ENCODE measurements at regions not wholly inside any gene's neighbourhood (a gene's known extent, or its start where the extent isn't known, plus 50 kb on each side); places are given as distances from the start of the nearest gene placed in this dataset.

DNA sequence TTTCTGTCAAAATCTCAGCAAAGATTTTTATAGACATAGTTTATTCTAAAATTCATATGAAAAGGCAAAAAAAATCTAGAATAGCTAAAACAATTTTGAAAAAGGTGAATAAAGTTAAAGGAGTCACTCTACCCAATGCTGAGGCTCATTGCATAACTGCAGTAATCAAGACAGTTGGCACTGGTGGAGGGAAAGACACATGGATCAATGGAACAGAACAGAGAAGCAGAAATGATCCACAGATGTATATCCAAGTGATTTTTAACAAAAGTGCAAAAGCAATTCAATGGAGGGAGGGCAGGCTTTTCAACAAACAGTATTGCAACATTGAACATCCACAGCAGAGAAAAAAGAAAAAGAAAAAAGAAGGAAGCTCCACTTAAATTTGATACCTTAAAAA is 162.8 kb downstream of the RBM43 start:
- Histone ChIP-seq H3K27me3 (no peaks in the 10 kb centered on the region), H3K36me3 (no peaks in the 10 kb centered on the region), H3K4me3 (no peak overlapping the region), H3K27ac (no peak overlapping the region), H3K4me1 (no peaks in the 10 kb centered on the region), H3K9me3 (no peaks in the 10 kb centered on the region)
- intact Hi-C loops (cut with DNase I; ENCODE audit: low total_unique reads): no loop called here
- DNase-seq: no peak
- TF ChIP-seq, protein P1, sequence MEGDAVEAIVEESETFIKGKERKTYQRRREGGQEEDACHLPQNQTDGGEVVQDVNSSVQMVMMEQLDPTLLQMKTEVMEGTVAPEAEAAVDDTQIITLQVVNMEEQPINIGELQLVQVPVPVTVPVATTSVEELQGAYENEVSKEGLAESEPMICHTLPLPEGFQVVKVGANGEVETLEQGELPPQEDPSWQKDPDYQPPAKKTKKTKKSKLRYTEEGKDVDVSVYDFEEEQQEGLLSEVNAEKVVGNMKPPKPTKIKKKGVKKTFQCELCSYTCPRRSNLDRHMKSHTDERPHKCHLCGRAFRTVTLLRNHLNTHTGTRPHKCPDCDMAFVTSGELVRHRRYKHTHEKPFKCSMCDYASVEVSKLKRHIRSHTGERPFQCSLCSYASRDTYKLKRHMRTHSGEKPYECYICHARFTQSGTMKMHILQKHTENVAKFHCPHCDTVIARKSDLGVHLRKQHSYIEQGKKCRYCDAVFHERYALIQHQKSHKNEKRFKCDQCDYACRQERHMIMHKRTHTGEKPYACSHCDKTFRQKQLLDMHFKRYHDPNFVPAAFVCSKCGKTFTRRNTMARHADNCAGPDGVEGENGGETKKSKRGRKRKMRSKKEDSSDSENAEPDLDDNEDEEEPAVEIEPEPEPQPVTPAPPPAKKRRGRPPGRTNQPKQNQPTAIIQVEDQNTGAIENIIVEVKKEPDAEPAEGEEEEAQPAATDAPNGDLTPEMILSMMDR (IDR thresholded peaks at IDR 0.05): no peak
- no peak for TF ChIP-seq POLR2A (IDR thresholded peaks at IDR 0.05)

DNA sequence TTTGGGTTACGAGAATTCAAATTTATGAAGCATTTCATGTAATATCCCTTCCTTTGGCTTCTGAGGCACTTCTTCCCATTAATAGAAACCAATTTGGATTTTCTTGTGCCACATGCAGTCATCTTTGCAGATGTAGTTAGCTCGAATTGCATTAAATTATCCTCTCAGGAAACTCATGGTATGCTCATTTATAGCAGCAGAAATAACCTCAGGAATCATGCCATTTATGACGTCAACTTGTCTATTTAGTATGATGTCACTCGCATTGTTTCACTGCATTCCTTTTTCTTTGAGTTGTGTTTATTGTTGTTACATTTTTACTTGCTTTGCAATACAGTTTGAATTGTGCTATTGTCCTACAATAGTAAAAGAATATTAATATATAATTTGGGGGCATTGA is 163.8 kb downstream of the RBM43 start:
- H3K9me3 ChIP-seq: no peaks in the 10 kb centered on the region
- intact Hi-C loops (cut with DNase I; ENCODE audit: low total_unique reads): no loop called here
- no peak overlapping the region for H3K27ac ChIP-seq
- no peaks in the 10 kb centered on the region for H3K4me1 ChIP-seq
- no peak for DNase-seq
- H3K36me3 ChIP-seq: no peaks in the 10 kb centered on the region
- no peak for TF ChIP-seq POLR2A (IDR thresholded peaks at IDR 0.05)
- TF ChIP-seq, protein P1 (IDR thresholded peaks at IDR 0.05): no peak
- no peaks in the 10 kb centered on the region for H3K27me3 ChIP-seq
- no peak overlapping the region for H3K4me3 ChIP-seq

DNA sequence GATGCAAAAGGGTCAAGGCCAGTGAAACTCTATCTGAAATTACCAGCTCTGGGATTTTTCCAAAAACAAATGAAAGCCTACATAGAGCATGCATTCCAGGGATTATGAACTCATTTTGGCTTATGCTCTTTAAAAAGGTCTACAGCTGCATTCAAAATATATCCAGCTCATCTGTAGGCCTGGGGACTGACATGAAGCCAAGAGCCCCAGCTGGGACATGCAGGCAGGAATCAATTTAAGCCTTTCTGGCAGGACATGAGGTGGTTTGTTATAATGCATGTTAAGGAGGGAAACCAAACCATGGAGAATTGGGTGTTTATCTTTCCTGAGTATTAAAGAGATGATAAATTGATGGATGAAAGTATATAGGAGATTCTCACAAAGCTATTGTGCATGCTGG is 164.5 kb downstream of the RBM43 start:
- TF ChIP-seq, protein P1 (IDR thresholded peaks at IDR 0.05): no peak
- no peak for TF ChIP-seq POLR2A (IDR thresholded peaks at IDR 0.05)
- Histone ChIP-seq H3K27ac (no peak overlapping the region), H3K9me3 (no peaks in the 10 kb centered on the region), H3K36me3 (no peaks in the 10 kb centered on the region), H3K27me3 (no peaks in the 10 kb centered on the region), H3K4me3 (no peak overlapping the region), H3K4me1 (no peaks in the 10 kb centered on the region)
- intact Hi-C loops (cut with DNase I; ENCODE audit: low total_unique reads): no loop called here
- no peak for DNase-seq

DNA sequence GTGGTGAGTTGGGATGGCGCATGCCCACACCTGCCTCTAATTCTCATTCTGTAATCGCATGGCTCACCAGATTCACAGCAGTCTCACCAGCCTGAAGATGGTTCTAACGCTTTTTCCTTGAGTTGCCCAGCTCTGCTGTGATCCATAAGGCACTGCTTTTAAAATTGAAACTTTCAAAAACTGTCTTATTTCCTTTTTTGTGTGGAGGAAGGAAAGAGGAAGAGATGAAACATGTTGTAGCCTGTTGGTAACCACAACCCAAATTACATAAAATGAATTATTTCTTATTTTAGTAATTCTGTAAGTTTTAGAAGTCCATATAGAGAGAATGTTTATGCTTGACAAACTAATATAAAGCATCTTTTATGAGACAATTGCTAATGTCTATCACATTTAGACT is 165.4 kb downstream of the RBM43 start:
- Histone ChIP-seq H3K36me3 (no peaks in the 10 kb centered on the region), H3K27ac (no peak overlapping the region), H3K9me3 (no peaks in the 10 kb centered on the region), H3K4me3 (no peak overlapping the region), H3K4me1 (no peaks in the 10 kb centered on the region), H3K27me3 (no peaks in the 10 kb centered on the region)
- DNase-seq: no peak
- intact Hi-C loops (cut with DNase I; ENCODE audit: low total_unique reads): no loop called here
- TF ChIP-seq, protein P1 (IDR thresholded peaks at IDR 0.05): no peak
- no peak for TF ChIP-seq POLR2A (IDR thresholded peaks at IDR 0.05)

DNA sequence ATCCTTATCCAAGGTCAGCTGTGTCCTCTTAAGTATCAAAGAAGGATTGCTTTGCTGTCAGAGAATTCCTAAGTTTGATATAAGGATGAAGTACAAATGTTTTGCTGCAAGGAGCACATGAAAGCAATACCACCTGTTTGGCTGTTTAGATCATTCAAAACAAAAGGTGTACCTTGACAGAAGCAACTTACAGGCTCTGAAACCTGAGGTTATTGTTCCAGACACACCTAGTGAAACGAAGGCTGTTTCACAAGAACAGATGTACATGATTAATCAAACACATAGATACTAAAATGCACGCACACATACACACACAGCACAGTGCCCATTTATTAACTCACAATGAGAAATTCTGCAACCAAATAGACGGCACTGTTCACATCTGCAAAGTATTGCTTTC is 166.2 kb downstream of the RBM43 start:
- no peaks in the 10 kb centered on the region for H3K27me3 ChIP-seq
- intact Hi-C loops (cut with DNase I; ENCODE audit: low total_unique reads): no loop called here
- no peak overlapping the region for H3K4me3 ChIP-seq
- H3K4me1 ChIP-seq: no peaks in the 10 kb centered on the region
- no peaks in the 10 kb centered on the region for H3K9me3 ChIP-seq
- H3K36me3 ChIP-seq: no peaks in the 10 kb centered on the region
- DNase-seq: no peak
- no peak for TF ChIP-seq POLR2A (IDR thresholded peaks at IDR 0.05)
- TF ChIP-seq, protein P1 (IDR thresholded peaks at IDR 0.05): no peak
- H3K27ac ChIP-seq: no peak overlapping the region
